A549 (cell line): ENCODE measurements at regions not wholly inside any gene's neighbourhood (a gene's known extent, or its start where the extent isn't known, plus 50 kb on each side); places are given as distances from the start of the nearest gene placed in this dataset.

Experiments used
- BHLHE40 ChIP-seq: IDR thresholded peaks from 2 replicates; pipeline ENCODE4 v1.6.1; 2012; ENCODE audit warnings: low read depth, low read length, inconsistent platforms
- MAZ ChIP-seq: fragments of 150-350 bp; IDR thresholded peaks from 2 replicates; pipeline ENCODE4 v1.6.1; 2014; ENCODE audit warnings: antibody characterized with exemption, low read depth, low read length, borderline replicate concordance
- PHF8 ChIP-seq: fragments of 200-600 bp; sonication (generic); IDR thresholded peaks from 2 replicates; pipeline ENCODE4 v1.6.1; 2016; ENCODE audit warnings: low read depth, mild to moderate bottlenecking, antibody characterized with exemption, moderate library complexity, borderline replicate concordance
- POLR2A ChIP-seq: IDR thresholded peaks from 2 replicates; pipeline ENCODE4 v1.6.1; 2012; ENCODE audit warnings: mild to moderate bottlenecking, low read length
- RFX5 ChIP-seq: fragments of 450-650 bp; IDR thresholded peaks from 2 replicates; pipeline ENCODE4 v1.7.1; 2014; ENCODE audit warnings: antibody characterized with exemption, mild to moderate bottlenecking, moderate library complexity
- TF ChIP-seq, protein P1 (sequence below): fragments of 150-350 bp; IDR thresholded peaks from 2 replicates; pipeline ENCODE4 v1.6.1; 2014; ENCODE audit warnings: low read depth, mild to moderate bottlenecking, low read length
- TF ChIP-seq, protein P2 (sequence below): fragments of 200-600 bp; sonication (generic); IDR thresholded peaks from 2 replicates; pipeline ENCODE4 v1.6.1; 2016; ENCODE audit warnings: antibody characterized with exemption, mild to moderate bottlenecking, moderate library complexity
- TF ChIP-seq, protein P3 (sequence below): fragments of >200 bp; sonication (Bioruptor Twin); formaldehyde crosslinking; IDR thresholded peaks from 3 replicates; pipeline ENCODE4 v1.5.1; 2016

DNA sequence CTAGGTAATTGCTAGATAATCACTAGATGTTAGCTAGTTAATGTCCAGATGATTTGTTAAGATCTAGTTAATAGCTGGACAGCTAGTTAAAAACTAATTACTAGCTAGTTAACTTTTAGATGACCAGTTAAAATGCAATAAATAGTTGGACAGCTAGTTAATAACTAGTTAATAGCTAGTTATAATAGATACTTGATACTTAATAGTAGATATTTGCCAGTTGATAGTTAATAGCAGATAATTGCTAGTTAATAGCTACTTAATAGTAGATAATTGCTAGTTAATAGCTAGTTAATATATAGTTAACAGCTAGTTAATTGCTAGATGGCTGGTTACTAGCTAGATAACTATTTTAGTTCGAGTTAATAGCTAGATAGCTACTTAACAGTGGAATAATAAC is 631.4 kb upstream of the CT83 start:
- TF ChIP-seq, protein P1, sequence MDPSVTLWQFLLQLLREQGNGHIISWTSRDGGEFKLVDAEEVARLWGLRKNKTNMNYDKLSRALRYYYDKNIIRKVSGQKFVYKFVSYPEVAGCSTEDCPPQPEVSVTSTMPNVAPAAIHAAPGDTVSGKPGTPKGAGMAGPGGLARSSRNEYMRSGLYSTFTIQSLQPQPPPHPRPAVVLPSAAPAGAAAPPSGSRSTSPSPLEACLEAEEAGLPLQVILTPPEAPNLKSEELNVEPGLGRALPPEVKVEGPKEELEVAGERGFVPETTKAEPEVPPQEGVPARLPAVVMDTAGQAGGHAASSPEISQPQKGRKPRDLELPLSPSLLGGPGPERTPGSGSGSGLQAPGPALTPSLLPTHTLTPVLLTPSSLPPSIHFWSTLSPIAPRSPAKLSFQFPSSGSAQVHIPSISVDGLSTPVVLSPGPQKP = no peak
- TF ChIP-seq, protein P2, sequence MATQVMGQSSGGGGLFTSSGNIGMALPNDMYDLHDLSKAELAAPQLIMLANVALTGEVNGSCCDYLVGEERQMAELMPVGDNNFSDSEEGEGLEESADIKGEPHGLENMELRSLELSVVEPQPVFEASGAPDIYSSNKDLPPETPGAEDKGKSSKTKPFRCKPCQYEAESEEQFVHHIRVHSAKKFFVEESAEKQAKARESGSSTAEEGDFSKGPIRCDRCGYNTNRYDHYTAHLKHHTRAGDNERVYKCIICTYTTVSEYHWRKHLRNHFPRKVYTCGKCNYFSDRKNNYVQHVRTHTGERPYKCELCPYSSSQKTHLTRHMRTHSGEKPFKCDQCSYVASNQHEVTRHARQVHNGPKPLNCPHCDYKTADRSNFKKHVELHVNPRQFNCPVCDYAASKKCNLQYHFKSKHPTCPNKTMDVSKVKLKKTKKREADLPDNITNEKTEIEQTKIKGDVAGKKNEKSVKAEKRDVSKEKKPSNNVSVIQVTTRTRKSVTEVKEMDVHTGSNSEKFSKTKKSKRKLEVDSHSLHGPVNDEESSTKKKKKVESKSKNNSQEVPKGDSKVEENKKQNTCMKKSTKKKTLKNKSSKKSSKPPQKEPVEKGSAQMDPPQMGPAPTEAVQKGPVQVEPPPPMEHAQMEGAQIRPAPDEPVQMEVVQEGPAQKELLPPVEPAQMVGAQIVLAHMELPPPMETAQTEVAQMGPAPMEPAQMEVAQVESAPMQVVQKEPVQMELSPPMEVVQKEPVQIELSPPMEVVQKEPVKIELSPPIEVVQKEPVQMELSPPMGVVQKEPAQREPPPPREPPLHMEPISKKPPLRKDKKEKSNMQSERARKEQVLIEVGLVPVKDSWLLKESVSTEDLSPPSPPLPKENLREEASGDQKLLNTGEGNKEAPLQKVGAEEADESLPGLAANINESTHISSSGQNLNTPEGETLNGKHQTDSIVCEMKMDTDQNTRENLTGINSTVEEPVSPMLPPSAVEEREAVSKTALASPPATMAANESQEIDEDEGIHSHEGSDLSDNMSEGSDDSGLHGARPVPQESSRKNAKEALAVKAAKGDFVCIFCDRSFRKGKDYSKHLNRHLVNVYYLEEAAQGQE = no peak
- TF ChIP-seq PHF8 (no peak), POLR2A (no peak), MAZ (no peak), RFX5 (no peak), BHLHE40 (no peak)
- TF ChIP-seq, protein P3, sequence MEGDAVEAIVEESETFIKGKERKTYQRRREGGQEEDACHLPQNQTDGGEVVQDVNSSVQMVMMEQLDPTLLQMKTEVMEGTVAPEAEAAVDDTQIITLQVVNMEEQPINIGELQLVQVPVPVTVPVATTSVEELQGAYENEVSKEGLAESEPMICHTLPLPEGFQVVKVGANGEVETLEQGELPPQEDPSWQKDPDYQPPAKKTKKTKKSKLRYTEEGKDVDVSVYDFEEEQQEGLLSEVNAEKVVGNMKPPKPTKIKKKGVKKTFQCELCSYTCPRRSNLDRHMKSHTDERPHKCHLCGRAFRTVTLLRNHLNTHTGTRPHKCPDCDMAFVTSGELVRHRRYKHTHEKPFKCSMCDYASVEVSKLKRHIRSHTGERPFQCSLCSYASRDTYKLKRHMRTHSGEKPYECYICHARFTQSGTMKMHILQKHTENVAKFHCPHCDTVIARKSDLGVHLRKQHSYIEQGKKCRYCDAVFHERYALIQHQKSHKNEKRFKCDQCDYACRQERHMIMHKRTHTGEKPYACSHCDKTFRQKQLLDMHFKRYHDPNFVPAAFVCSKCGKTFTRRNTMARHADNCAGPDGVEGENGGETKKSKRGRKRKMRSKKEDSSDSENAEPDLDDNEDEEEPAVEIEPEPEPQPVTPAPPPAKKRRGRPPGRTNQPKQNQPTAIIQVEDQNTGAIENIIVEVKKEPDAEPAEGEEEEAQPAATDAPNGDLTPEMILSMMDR = no peak
